HG02943 (cell line): ENCODE measurements at regions not wholly inside any gene's neighbourhood (a gene's known extent, or its start where the extent isn't known, plus 50 kb on each side); places are given as distances from the start of the nearest gene placed in this dataset.

ENCODE experiments used
- ATAC-seq: cut with Tn5 transposase; IDR thresholded peaks from one replicate; pipeline ENCODE4 v1.9.1; 2021; ENCODE audit warnings: mild to moderate bottlenecking, low read depth, moderate library complexity; ENCODE audit not compliant: unreplicated experiment

GRCh38 chr3:159765030-159765859 lies 223.4 kb upstream of the IL12A start:
- no peak for ATAC-seq

GRCh38 chr3:159765860-159766294 lies 222.8 kb upstream of the IL12A start:
- no peak for ATAC-seq

- ATAC-seq, result no peak
Measured at GRCh38 chr3:159766563-159767185, 222.0 kb upstream of the IL12A start.

- ATAC-seq, result no peak
Measured at GRCh38 chr3:159770998-159771397, 217.6 kb upstream of the IL12A start.

- no peak for ATAC-seq
Measured at GRCh38 chr3:159771865-159772611, 216.6 kb upstream of the IL12A start.

- no peak for ATAC-seq
Measured at GRCh38 chr3:159773706-159774105, 214.9 kb upstream of the IL12A start.

- ATAC-seq, result no peak
Measured at GRCh38 chr3:159775372-159775961, 213.2 kb upstream of the IL12A start.

- ATAC-seq, result no peak
Measured at GRCh38 chr3:159776779-159777178, 211.9 kb upstream of the IL12A start.

GRCh38 chr3:159779883-159780282 lies 208.8 kb upstream of the IL12A start:
- ATAC-seq, result no peak

- ATAC-seq, result no peak
Measured at GRCh38 chr3:159781867-159782266, 206.8 kb upstream of the IL12A start.

GRCh38 chr3:159782724-159783421 lies 205.8 kb upstream of the IL12A start:
- ATAC-seq, result no peak

- no peak for ATAC-seq
Measured at GRCh38 chr3:159783780-159784742, 204.6 kb upstream of the IL12A start.

- no peak for ATAC-seq
Measured at GRCh38 chr3:159785273-159785708, 203.3 kb upstream of the IL12A start.

- no peak for ATAC-seq
Measured at GRCh38 chr3:159786489-159787177, 202.0 kb upstream of the IL12A start.

GRCh38 chr3:159787178-159787574 lies 201.5 kb upstream of the IL12A start:
- no peak for ATAC-seq

- no peak for ATAC-seq
Measured at GRCh38 chr3:159787794-159788205, 200.8 kb upstream of the IL12A start.

GRCh38 chr3:159788291-159788690 lies 200.3 kb upstream of the IL12A start:
- ATAC-seq, result no peak

GRCh38 chr3:159789017-159789416 lies 199.6 kb upstream of the IL12A start:
- no peak for ATAC-seq
